ENCODE measurements at regions not wholly inside any gene's neighbourhood (a gene's known extent, or its start where the extent isn't known, plus 50 kb on each side); places are given as distances from the start of the nearest gene placed in this dataset.

- Histone ChIP-seq H3K36me3 (ENCODE audit: low read length) (no peaks in the 10 kb centered on the region), H3K79me2 (ENCODE audit: insufficient read depth, low read length) (no peaks in the 10 kb centered on the region), H3K27me3 (ENCODE audit: low read length) (no peaks in the 10 kb centered on the region), H3K4me2 (ENCODE audit: low read depth, low read length, poor library complexity, severe bottlenecking) (no peak overlapping the region), H3K9me2 (replicated peaks; ENCODE audit: insufficient read depth, low read length) (no peaks in the 10 kb centered on the region), H2AFZ (ENCODE audit: low read depth, low read length, severe bottlenecking) (no peak overlapping the region), H3F3A (ENCODE audit: insufficient read depth) (no peaks in the 10 kb centered on the region), H4K20me1 (ENCODE audit: low read depth, low read length) (no peaks in the 10 kb centered on the region), H3K9ac (ENCODE audit: low read length) (no peak overlapping the region), H3K9me3 (ENCODE audit: insufficient read depth, low read length) (no peaks in the 10 kb centered on the region), H3K27ac (ENCODE audit: low read depth, low read length) (no peak overlapping the region), H3K4me3 (ENCODE audit: insufficient read depth, low read length, poor library complexity, severe bottlenecking) (no peak overlapping the region)
- TF ChIP-seq EZH2phosphoT487 (conservative IDR thresholded peaks at IDR 0.05; ENCODE audit: low read length), result no peak
- TF ChIP-seq, protein P1, sequence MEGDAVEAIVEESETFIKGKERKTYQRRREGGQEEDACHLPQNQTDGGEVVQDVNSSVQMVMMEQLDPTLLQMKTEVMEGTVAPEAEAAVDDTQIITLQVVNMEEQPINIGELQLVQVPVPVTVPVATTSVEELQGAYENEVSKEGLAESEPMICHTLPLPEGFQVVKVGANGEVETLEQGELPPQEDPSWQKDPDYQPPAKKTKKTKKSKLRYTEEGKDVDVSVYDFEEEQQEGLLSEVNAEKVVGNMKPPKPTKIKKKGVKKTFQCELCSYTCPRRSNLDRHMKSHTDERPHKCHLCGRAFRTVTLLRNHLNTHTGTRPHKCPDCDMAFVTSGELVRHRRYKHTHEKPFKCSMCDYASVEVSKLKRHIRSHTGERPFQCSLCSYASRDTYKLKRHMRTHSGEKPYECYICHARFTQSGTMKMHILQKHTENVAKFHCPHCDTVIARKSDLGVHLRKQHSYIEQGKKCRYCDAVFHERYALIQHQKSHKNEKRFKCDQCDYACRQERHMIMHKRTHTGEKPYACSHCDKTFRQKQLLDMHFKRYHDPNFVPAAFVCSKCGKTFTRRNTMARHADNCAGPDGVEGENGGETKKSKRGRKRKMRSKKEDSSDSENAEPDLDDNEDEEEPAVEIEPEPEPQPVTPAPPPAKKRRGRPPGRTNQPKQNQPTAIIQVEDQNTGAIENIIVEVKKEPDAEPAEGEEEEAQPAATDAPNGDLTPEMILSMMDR (IDR thresholded peaks at IDR 0.05; ENCODE audit: insufficient read depth, low read length, poor library complexity, severe bottlenecking), result no peak
Observed at GRCh38 chr14:66360366-66360926, 125.7 kb upstream of the CCDC196 start.

GRCh38 chr14:66361013-66361412, 125.2 kb upstream of the CCDC196 start:
- Histone ChIP-seq H4K20me1 (ENCODE audit: low read depth, low read length) (no peaks in the 10 kb centered on the region), H3K79me2 (ENCODE audit: insufficient read depth, low read length) (no peaks in the 10 kb centered on the region), H2AFZ (ENCODE audit: low read depth, low read length, severe bottlenecking) (no peak overlapping the region), H3K4me3 (ENCODE audit: insufficient read depth, low read length, poor library complexity, severe bottlenecking) (no peak overlapping the region), H3F3A (ENCODE audit: insufficient read depth) (no peaks in the 10 kb centered on the region), H3K27me3 (ENCODE audit: low read length) (no peaks in the 10 kb centered on the region), H3K9ac (ENCODE audit: low read length) (no peak overlapping the region), H3K9me2 (replicated peaks; ENCODE audit: insufficient read depth, low read length) (no peaks in the 10 kb centered on the region), H3K27ac (ENCODE audit: low read depth, low read length) (no peak overlapping the region), H3K4me2 (ENCODE audit: low read depth, low read length, poor library complexity, severe bottlenecking) (no peak overlapping the region), H3K36me3 (ENCODE audit: low read length) (no peaks in the 10 kb centered on the region), H3K9me3 (ENCODE audit: insufficient read depth, low read length) (no peaks in the 10 kb centered on the region)
- TF ChIP-seq EZH2phosphoT487 (conservative IDR thresholded peaks at IDR 0.05; ENCODE audit: low read length), result no peak
- TF ChIP-seq, protein P1 (IDR thresholded peaks at IDR 0.05; ENCODE audit: insufficient read depth, low read length, poor library complexity, severe bottlenecking), result no peak

DNA sequence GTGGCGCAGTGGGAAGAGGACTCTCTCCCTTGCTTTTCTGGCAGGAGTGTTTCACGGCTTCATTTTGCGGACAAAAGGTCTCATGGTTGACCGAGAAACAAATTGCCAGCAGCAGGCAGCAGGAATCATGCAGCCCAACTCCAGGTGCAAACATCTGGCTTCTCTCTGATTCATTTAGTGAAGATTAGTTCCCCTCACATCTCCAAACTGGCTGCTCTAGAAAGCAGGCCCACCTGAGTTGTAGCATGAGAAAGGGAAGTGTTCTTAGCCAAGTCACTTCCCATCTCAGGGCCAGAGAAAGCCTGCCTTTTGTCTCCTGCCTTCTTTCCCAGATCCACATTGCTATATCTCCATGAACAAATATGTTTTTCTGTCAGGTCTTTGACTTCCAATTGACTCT, 120.8 kb upstream of the CCDC196 start:
- no peaks in the 10 kb centered on the region for H3K9me2 ChIP-seq (replicated peaks; ENCODE audit: insufficient read depth, low read length)
- no peaks in the 10 kb centered on the region for H3K9me3 ChIP-seq (ENCODE audit: insufficient read depth, low read length)
- no peaks in the 10 kb centered on the region for H3K27me3 ChIP-seq (ENCODE audit: low read length)
- H2AFZ ChIP-seq (ENCODE audit: low read depth, low read length, severe bottlenecking), result no peak overlapping the region
- no peak overlapping the region for H3K9ac ChIP-seq (ENCODE audit: low read length)
- no peak overlapping the region for H3K4me3 ChIP-seq (ENCODE audit: insufficient read depth, low read length, poor library complexity, severe bottlenecking)
- no peaks in the 10 kb centered on the region for H3K36me3 ChIP-seq (ENCODE audit: low read length)
- H3F3A ChIP-seq (ENCODE audit: insufficient read depth), result no peaks in the 10 kb centered on the region
- no peaks in the 10 kb centered on the region for H4K20me1 ChIP-seq (ENCODE audit: low read depth, low read length)
- TF ChIP-seq, protein P1 (IDR thresholded peaks at IDR 0.05; ENCODE audit: insufficient read depth, low read length, poor library complexity, severe bottlenecking), result no peak
- no peak for TF ChIP-seq EZH2phosphoT487 (conservative IDR thresholded peaks at IDR 0.05; ENCODE audit: low read length)
- H3K27ac ChIP-seq (ENCODE audit: low read depth, low read length), result no peak overlapping the region
- no peak overlapping the region for H3K4me2 ChIP-seq (ENCODE audit: low read depth, low read length, poor library complexity, severe bottlenecking)
- no peaks in the 10 kb centered on the region for H3K79me2 ChIP-seq (ENCODE audit: insufficient read depth, low read length)

Measured in SU-DHL-6 (cell line).